Hepatocyte (in vitro differentiated cells): ENCODE measurements at regions not wholly inside any gene's neighbourhood (a gene's known extent, or its start where the extent isn't known, plus 50 kb on each side); places are given as distances from the start of the nearest gene placed in this dataset.

Experiments
- DNase-seq: peaks from one replicate; pipeline ENCODE4 v3.0.0-alpha.2; 2016; ENCODE audit warnings: low spot score
- H2AFZ ChIP-seq: fragments of 200-600 bp; sonication (generic); 2 replicates; pipeline ENCODE4 v1.6.0; 2016; ENCODE audit warnings: antibody characterized with exemption, mild to moderate bottlenecking
- H3K27ac ChIP-seq: fragments of 200-600 bp; sonication (generic); 2 replicates; pipeline ENCODE4 v1.5.1; 2016; ENCODE audit warnings: mild to moderate bottlenecking
- H3K27me3 ChIP-seq: fragments of 200-600 bp; sonication (generic); 2 replicates; pipeline ENCODE4 v1.6.1; 2016
- H3K36me3 ChIP-seq: fragments of 200-600 bp; sonication (generic); replicated peaks from 2 replicates; pipeline ENCODE4 v1.5.1; 2016; ENCODE audit warnings: low read depth; ENCODE audit not compliant: insufficient read depth
- H3K4me1 ChIP-seq: fragments of 200-600 bp; sonication (generic); 2 replicates; pipeline ENCODE4 v1.5.1; 2016; ENCODE audit warnings: mild to moderate bottlenecking, moderate library complexity; ENCODE audit not compliant: insufficient read depth
- H3K4me2 ChIP-seq: fragments of 200-600 bp; sonication (generic); 2 replicates; pipeline ENCODE4 v1.6.0; 2016
- H3K4me3 ChIP-seq: fragments of 200-600 bp; sonication (generic); 2 replicates; pipeline ENCODE4 v1.5.1; 2016; ENCODE audit warnings: mild to moderate bottlenecking
- H3K79me2 ChIP-seq: fragments of 200-600 bp; sonication (generic); 2 replicates; pipeline ENCODE4 v1.6.0; 2017; ENCODE audit warnings: mild to moderate bottlenecking
- H3K9me2 ChIP-seq: fragments of 200-600 bp; sonication (generic); replicated peaks from 2 replicates; pipeline ENCODE4 v1.6.0; 2017; ENCODE audit warnings: mild to moderate bottlenecking; ENCODE audit not compliant: insufficient read depth
- H3K9me3 ChIP-seq: fragments of 200-600 bp; sonication (generic); 2 replicates; pipeline ENCODE4 v1.5.1; 2016; ENCODE audit warnings: low read depth, mild to moderate bottlenecking
- H4K20me1 ChIP-seq: fragments of 200-600 bp; sonication (generic); 2 replicates; pipeline ENCODE4 v1.6.0; 2016; ENCODE audit warnings: mild to moderate bottlenecking; ENCODE audit not compliant: insufficient read depth, poor library complexity, severe bottlenecking
- CTCF ChIP-seq: fragments of 200-600 bp; sonication (generic); IDR thresholded peaks from 2 replicates; pipeline ENCODE4 v1.5.1; 2016; ENCODE audit warnings: antibody characterized with exemption, mild to moderate bottlenecking; ENCODE audit not compliant: poor library complexity
- EZH2 ChIP-seq: fragments of 200-600 bp; sonication (generic); IDR thresholded peaks from 2 replicates; pipeline ENCODE4 v1.6.1; 2016; ENCODE audit warnings: antibody characterized with exemption, mild to moderate bottlenecking, borderline replicate concordance
- EZH2phosphoT487 ChIP-seq: fragments of 200-600 bp; sonication (generic); IDR thresholded peaks from one replicate; pipeline ENCODE4 v1.6.1; 2018; ENCODE audit warnings: antibody characterized with exemption, mild to moderate bottlenecking, low read depth, moderate library complexity; ENCODE audit not compliant: unreplicated experiment, severe bottlenecking
- WGBS: methylation state at CpG from one replicate; pipeline ENCODE4 v1.1.6; 2016; ENCODE audit warnings: low lambda C conversion rate; ENCODE audit errors: missing lambda C conversion rate; 5-methylcytosine and 5-hydroxymethylcytosine counted together

- Histone ChIP-seq H3K4me3 (no peak overlapping the region), H3K79me2 (no peaks in the 10 kb centered on the region), H3K36me3 (no peaks in the 10 kb centered on the region), H4K20me1 (no peaks in the 10 kb centered on the region), H3K4me2 (no peak overlapping the region), H3K9me3 (no peaks in the 10 kb centered on the region), H3K27ac (no peak overlapping the region), H2AFZ (no peak overlapping the region), H3K4me1 (no peaks in the 10 kb centered on the region), H3K27me3 (no peaks in the 10 kb centered on the region), H3K9me2 (no peaks in the 10 kb centered on the region)
- no peak for DNase-seq
- WGBS, result 88% methylated on average over 1 of the region's 1 CpG
- TF ChIP-seq EZH2 (no peak), EZH2phosphoT487 (no peak), CTCF (no peak)
Measured at GRCh38 chr11:25910086-25910485, 421.8 kb upstream of the ANO3 start.

- Histone ChIP-seq H3K4me2 (no peak overlapping the region), H3K4me3 (no peak overlapping the region), H3K36me3 (no peaks in the 10 kb centered on the region), H3K4me1 (no peaks in the 10 kb centered on the region), H2AFZ (no peak overlapping the region), H3K9me3 (no peaks in the 10 kb centered on the region), H3K27ac (no peak overlapping the region), H3K27me3 (no peaks in the 10 kb centered on the region), H4K20me1 (no peaks in the 10 kb centered on the region), H3K9me2 (no peaks in the 10 kb centered on the region), H3K79me2 (no peaks in the 10 kb centered on the region)
- no peak for DNase-seq
- 60% methylated on average over 1 of the region's 1 CpG for WGBS
- TF ChIP-seq CTCF (no peak), EZH2 (no peak), EZH2phosphoT487 (no peak)
Measured at GRCh38 chr11:25920356-25920755, 411.6 kb upstream of the ANO3 start.

- DNase-seq, result no peak
Measured at GRCh38 chr11:25924586-25924985, 407.3 kb upstream of the ANO3 start.

More at GRCh38 chr11:25924586-25924985, 407.3 kb upstream of the ANO3 start:
- H3K4me3 ChIP-seq, result no peak overlapping the region
- no peaks in the 10 kb centered on the region for H3K79me2 ChIP-seq
- no peak for TF ChIP-seq CTCF
- no peak for TF ChIP-seq EZH2phosphoT487
- TF ChIP-seq EZH2, result no peak
- H3K4me2 ChIP-seq, result no peak overlapping the region
- no peaks in the 10 kb centered on the region for H3K36me3 ChIP-seq
- no peaks in the 10 kb centered on the region for H3K27me3 ChIP-seq
- no peaks in the 10 kb centered on the region for H3K9me3 ChIP-seq
- H3K9me2 ChIP-seq, result no peaks in the 10 kb centered on the region
- H3K4me1 ChIP-seq, result peaks cover 4% of the 10 kb centered on the region
- no peaks in the 10 kb centered on the region for H4K20me1 ChIP-seq
- 93% methylated on average over 4 of the region's 4 CpGs for WGBS
- no peak overlapping the region for H3K27ac ChIP-seq
- H2AFZ ChIP-seq, result no peak overlapping the region
